Effector memory CD4-positive, alpha-beta T cell (primary cell): ENCODE measurements at regions not wholly inside any gene's neighbourhood (a gene's known extent, or its start where the extent isn't known, plus 50 kb on each side); places are given as distances from the start of the nearest gene placed in this dataset.

Experiments used
- DNase-seq, 3 donors: peaks; one replicate each; pipeline ENCODE4 v3.0.0-alpha.2; 2020
- H3K27ac ChIP-seq: 2 replicates; pipeline ENCODE4 v1.7.0; 2013; ENCODE audit warnings: mild to moderate bottlenecking, low read length, moderate library complexity; ENCODE audit not compliant: insufficient read depth, poor library complexity, severe bottlenecking
- H3K27me3 ChIP-seq: replicated peaks from 2 replicates; pipeline ENCODE4 v1.7.0; 2013; ENCODE audit warnings: mild to moderate bottlenecking, low read length; ENCODE audit not compliant: insufficient read depth, control insufficient read depth, poor library complexity, severe bottlenecking
- H3K36me3 ChIP-seq: 2 replicates; pipeline ENCODE4 v1.7.0; 2013; ENCODE audit warnings: mild to moderate bottlenecking, low read length, moderate library complexity; ENCODE audit not compliant: control insufficient read depth, insufficient read depth
- H3K4me1 ChIP-seq: 2 replicates; pipeline ENCODE4 v1.7.0; 2013; ENCODE audit warnings: low read length, mild to moderate bottlenecking; ENCODE audit not compliant: control insufficient read depth, insufficient read depth, poor library complexity, severe bottlenecking
- H3K4me3 ChIP-seq: 2 replicates; pipeline ENCODE4 v1.7.0; 2013; ENCODE audit warnings: low read length, low read depth, mild to moderate bottlenecking; ENCODE audit not compliant: insufficient read depth, poor library complexity, severe bottlenecking
- H3K9me3 ChIP-seq: 2 replicates; pipeline ENCODE4 v1.7.0; 2013; ENCODE audit warnings: mild to moderate bottlenecking, low read length, moderate library complexity; ENCODE audit not compliant: control insufficient read depth

DNA sequence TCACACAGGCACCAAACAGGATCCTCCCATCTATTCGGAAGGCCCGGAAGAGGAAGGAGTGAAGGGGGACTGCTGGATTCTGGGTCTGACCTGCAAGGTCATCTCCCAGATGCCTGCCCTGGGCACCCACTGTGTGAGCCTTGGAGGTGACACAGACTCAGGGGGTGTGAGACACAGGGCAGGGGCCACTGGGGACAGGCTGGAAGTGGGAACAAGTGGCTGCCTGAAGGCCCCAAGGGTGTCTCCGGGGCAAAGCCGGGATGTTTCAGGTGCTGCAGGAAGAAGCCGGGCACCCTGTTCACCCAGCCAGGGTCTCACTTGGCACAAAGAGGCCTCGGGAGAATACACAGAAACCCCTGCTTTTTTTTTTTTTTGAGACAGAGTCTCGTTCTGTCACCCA is 385.5 kb downstream of the CTTN start:
- Histone ChIP-seq H3K4me3 (no peak overlapping the region), H3K9me3 (no peaks in the 10 kb centered on the region), H3K27me3 (no peaks in the 10 kb centered on the region), H3K4me1 (no peaks in the 10 kb centered on the region), H3K36me3 (no peaks in the 10 kb centered on the region), H3K27ac (no peak overlapping the region)
- no peak for DNase-seq

DNA sequence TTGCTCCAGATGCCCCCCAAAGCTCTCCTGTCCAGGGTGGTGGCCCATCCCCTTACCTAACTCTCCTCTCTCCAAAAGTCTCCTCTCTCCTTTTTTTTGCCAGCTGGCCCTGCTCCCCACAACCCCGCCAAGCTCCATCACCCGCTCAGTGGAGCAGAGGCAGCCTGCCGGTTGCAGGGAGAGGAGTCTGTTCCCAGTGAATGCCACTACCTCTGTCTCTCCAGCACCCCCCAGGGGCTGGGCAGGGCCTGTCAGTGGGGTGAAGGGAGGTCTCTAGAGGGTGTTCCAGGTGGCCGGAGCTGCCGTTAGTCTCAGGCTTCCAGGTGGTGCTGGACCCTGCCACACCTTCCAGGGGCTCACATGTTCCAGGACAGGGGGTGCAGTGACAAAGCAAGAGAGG is 387.0 kb downstream of the CTTN start:
- no peaks in the 10 kb centered on the region for H3K27me3 ChIP-seq
- no peak for DNase-seq
- no peak overlapping the region for H3K27ac ChIP-seq
- no peaks in the 10 kb centered on the region for H3K36me3 ChIP-seq
- no peak overlapping the region for H3K4me3 ChIP-seq
- no peaks in the 10 kb centered on the region for H3K9me3 ChIP-seq
- no peaks in the 10 kb centered on the region for H3K4me1 ChIP-seq

DNA sequence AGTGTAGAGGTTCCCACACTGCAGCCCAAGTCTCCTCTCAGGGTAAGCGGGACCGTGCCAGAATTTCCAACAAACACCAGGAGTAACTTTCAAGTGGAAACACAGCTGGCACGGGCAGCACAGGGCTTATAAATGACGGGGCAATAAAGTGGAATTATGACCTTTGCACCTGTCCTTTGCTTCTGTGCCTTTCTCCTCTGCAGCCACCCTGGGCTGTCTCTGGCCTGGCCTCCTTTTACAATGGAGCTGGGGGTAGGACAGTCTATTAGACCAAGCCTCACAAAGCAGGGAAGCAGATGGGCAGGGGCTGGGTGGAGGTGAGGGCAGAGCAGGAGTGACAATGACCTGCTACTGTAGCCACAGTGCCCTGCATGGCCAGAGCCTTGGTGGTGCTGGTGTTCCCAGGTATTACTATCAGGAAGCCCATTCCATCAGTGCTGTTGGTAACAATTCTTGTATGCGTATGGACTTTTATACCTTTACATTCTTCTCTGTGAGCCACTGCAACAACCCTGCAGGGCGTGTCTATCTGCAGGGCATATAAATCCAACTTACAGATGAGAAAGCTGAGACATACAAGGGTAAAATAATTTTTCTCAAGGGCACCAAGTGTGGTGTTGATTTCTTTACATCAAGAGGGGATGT is 387.8 kb downstream of the CTTN start:
- H3K27me3 ChIP-seq, result no peaks in the 10 kb centered on the region
- no peak overlapping the region for H3K4me3 ChIP-seq
- H3K9me3 ChIP-seq, result no peaks in the 10 kb centered on the region
- H3K4me1 ChIP-seq, result no peaks in the 10 kb centered on the region
- no peak for DNase-seq
- no peaks in the 10 kb centered on the region for H3K36me3 ChIP-seq
- H3K27ac ChIP-seq, result no peak overlapping the region

DNA sequence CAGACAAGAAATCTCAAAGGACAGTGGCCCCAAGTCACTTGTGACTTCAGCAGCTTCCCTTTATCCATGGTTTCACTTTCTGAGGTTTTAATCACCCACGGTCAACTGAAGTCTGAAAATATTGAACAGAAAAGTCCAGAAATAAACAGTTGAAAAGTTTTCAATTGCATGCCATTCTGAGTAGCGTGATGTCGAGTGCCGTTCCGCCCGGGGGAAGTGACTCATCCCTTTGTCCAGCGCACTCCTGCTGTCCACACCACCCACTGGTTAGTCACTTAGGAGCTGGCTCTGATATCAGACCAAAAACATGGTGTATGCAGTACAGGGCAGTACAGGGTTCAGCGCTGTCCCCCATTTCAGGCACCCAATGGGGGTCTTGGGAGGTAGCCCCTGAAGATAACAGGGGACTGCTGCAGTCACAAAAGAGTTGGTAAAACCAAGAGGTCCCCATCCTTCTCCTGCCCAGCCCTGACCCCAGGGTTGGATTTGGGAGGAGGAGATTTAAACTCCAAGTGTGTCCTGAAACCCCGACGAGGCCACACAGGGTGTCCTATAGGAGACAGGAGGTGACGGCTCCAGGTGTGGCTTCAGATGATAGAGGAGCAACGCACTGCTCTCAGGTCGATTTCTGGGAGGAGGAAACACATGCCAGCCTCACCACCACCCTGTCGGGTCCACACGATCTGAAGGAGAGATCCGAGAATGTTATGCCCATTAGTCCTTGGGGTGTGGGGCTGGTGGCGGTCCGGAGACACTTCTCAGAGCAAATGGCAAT is 390.1 kb downstream of the CTTN start:
- no peaks in the 10 kb centered on the region for H3K27me3 ChIP-seq
- H3K9me3 ChIP-seq, result no peaks in the 10 kb centered on the region
- no peak for DNase-seq
- no peak overlapping the region for H3K4me3 ChIP-seq
- H3K27ac ChIP-seq, result no peak overlapping the region
- H3K36me3 ChIP-seq, result no peaks in the 10 kb centered on the region
- H3K4me1 ChIP-seq, result no peaks in the 10 kb centered on the region

DNA sequence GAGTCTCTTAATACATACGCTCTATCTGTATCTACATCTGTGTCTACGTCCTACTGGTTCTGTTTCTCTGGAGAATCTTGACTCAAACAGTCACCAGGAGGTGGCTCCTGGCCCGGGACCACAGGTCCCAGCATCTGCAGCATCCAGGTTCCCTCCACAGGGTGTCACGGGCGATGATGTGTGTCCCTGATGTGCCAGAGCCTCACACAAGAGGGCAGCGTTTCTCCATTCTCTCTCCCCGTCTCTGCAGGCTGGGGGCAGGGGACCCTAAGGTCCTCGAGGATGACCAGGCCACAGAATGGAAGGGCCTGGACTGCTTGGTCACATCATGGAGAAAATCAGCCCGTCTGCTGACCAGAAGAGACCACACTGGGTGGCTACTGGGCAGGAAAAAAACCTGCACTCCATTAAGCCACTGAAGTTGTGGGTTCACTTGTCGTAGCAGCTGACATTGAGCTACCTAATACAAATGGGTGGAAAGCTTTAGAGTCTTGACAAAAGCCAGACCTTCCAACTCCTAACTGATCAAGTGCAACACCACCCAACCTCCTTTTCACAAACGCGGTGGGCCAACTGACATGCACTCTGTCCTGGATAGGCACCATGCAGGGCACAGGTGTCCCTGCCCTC is 392.5 kb downstream of the CTTN start:
- Histone ChIP-seq H3K4me1 (no peaks in the 10 kb centered on the region), H3K36me3 (no peaks in the 10 kb centered on the region), H3K9me3 (no peaks in the 10 kb centered on the region), H3K27ac (no peak overlapping the region), H3K4me3 (no peak overlapping the region), H3K27me3 (no peaks in the 10 kb centered on the region)
- DNase-seq, result no peak

DNA sequence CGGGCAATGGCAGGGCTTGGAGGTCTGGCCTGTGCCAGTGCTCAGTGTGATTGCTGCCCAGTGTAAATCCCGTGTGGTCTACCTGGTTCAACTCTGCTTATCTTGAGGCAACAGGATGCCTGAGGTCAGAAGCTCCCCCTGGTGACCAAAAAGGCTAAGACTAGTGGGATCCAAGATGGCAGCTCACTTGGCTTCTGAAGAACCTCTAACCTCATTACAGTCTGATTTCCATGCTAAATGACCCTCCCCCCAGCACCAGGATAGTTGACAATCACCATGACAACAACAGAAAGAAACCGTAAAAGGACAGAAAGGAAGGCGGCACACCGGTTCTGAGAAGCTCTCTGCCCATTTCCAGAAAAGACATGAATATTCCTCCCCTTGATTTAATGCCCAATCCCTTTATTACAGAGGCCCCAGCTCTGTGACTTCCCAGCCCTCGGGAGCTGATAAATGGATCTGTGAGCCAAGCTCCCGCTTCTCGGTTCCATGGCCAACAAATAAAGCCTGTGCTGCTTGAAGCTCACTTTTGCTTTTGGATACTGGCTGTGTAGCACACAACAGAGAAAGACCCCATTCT is 398.4 kb downstream of the CTTN start:
- Histone ChIP-seq H3K36me3 (no peaks in the 10 kb centered on the region), H3K27ac (no peak overlapping the region), H3K4me3 (no peak overlapping the region), H3K4me1 (no peaks in the 10 kb centered on the region), H3K27me3 (no peaks in the 10 kb centered on the region), H3K9me3 (no peaks in the 10 kb centered on the region)
- DNase-seq, result no peak

DNA sequence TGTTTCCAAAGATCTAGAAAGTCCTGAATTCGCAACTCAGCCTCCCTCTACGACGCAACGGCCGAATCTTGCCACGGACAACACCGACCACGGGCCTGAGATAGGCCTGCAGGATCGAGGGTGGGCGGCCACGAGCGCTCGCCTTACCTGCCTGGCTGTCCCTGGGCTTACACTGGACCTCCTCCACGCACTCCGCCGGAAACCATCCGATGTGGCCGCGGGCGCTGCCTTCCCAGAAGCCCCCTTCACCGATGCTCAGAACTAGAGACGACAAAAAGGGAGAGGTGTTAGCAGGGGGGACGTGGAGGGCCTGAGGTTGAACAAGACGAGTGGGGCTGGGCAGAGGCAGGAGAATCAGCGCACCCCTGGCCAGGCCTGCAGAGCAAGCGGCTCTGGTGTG is 400.0 kb downstream of the CTTN start:
- Histone ChIP-seq H3K27ac (no peak overlapping the region), H3K36me3 (no peaks in the 10 kb centered on the region), H3K27me3 (no peaks in the 10 kb centered on the region), H3K9me3 (no peaks in the 10 kb centered on the region), H3K4me3 (no peak overlapping the region), H3K4me1 (no peaks in the 10 kb centered on the region)
- DNase-seq, result no peak

DNA sequence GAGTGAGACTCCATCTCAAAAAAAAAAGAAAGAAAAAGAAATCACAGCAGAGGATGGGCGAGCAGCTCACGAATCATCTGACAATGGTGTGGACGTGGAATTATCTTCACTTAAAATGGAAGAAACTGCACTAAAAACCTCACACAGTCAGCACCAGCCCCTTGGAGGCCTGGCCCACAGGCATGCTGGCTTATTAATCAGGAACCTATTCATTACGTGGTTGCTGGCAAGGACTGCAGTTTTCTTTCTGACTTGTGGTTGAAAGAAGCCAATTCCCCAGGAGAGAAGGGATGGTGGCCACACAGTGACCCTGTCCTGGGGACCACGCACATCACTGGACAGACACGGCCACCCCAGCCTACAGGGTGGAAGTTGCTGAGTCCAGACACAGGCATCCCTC is 401.1 kb downstream of the CTTN start:
- Histone ChIP-seq H3K27ac (no peak overlapping the region), H3K4me1 (no peaks in the 10 kb centered on the region), H3K9me3 (no peaks in the 10 kb centered on the region), H3K27me3 (no peaks in the 10 kb centered on the region), H3K36me3 (no peaks in the 10 kb centered on the region), H3K4me3 (no peak overlapping the region)
- DNase-seq, result no peak

DNA sequence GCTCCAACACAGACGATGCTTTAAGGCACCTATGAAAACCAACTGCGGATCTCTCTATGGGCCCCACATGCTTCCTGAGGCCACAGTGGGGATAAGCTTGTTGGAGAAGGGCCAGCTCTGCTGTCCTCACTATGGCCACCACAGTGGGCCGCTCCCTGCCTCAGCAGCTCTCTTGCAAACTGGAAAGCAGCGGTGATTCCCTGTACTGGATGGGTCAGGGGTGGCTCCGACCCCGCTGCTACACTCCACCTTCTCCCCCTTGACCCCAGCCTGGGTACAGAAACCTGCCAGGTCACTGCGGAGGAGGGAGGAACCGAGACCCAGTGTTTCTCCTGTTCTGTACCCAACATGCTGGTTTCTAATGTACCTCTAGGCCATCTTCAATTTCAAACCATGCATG is 403.9 kb downstream of the CTTN start:
- H3K4me3 ChIP-seq, result no peak overlapping the region
- no peak overlapping the region for H3K27ac ChIP-seq
- no peaks in the 10 kb centered on the region for H3K27me3 ChIP-seq
- H3K9me3 ChIP-seq, result no peaks in the 10 kb centered on the region
- DNase-seq, result no peak
- no peaks in the 10 kb centered on the region for H3K4me1 ChIP-seq
- H3K36me3 ChIP-seq, result no peaks in the 10 kb centered on the region
